Neural cell (in vitro differentiated cells): ENCODE measurements at regions not wholly inside any gene's neighbourhood (a gene's known extent, or its start where the extent isn't known, plus 50 kb on each side); places are given as distances from the start of the nearest gene placed in this dataset.

Source experiments
- EP300 ChIP-seq: fragments of 450-650 bp; conservative IDR thresholded peaks from 2 replicates; pipeline ENCODE4 v1.6.1; 2014; ENCODE audit warnings: antibody characterized with exemption, mild to moderate bottlenecking, moderate library complexity; ENCODE audit not compliant: poor library complexity, severe bottlenecking
- RAD21 ChIP-seq: fragments of 450-650 bp; conservative IDR thresholded peaks from 2 replicates; pipeline ENCODE4 v1.6.1; 2014; ENCODE audit warnings: antibody characterized with exemption, mild to moderate bottlenecking, moderate library complexity
- SMC3 ChIP-seq: fragments of 450-650 bp; conservative IDR thresholded peaks from 2 replicates; pipeline ENCODE4 v1.6.1; 2014; ENCODE audit warnings: antibody characterized with exemption, mild to moderate bottlenecking, moderate library complexity; ENCODE audit not compliant: poor library complexity
- TF ChIP-seq, protein P1 (sequence below): fragments of 450-650 bp; IDR thresholded peaks from 2 replicates; pipeline ENCODE4 v1.5.1; 2014; ENCODE audit warnings: antibody characterized with exemption, mild to moderate bottlenecking, moderate library complexity; ENCODE audit not compliant: poor library complexity, severe bottlenecking
- TF ChIP-seq, protein P2 (sequence below): IDR thresholded peaks from 2 replicates; pipeline ENCODE4 v1.6.1; 2012; ENCODE audit warnings: borderline replicate concordance

DNA sequence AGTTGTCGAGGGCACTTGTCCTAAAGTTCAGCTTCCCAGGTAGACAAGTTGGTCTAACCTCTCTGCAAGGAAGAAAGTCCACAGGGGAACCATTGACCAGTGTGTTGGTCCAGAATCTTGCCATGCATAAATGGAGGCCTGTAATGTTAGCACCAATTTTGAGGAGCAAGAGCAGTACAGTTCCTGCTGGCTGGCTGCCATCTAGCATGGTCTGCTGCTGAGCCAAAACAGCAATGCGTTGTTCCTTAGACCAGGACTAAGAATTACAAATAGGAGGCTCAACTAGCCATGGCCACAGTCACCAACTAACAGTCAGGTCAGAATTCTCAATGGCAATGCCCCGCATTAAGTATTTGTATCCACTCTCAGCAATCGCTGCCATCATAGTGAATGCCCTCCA is 72.8 kb upstream of the WIPF1 start:
- TF ChIP-seq, protein P1, sequence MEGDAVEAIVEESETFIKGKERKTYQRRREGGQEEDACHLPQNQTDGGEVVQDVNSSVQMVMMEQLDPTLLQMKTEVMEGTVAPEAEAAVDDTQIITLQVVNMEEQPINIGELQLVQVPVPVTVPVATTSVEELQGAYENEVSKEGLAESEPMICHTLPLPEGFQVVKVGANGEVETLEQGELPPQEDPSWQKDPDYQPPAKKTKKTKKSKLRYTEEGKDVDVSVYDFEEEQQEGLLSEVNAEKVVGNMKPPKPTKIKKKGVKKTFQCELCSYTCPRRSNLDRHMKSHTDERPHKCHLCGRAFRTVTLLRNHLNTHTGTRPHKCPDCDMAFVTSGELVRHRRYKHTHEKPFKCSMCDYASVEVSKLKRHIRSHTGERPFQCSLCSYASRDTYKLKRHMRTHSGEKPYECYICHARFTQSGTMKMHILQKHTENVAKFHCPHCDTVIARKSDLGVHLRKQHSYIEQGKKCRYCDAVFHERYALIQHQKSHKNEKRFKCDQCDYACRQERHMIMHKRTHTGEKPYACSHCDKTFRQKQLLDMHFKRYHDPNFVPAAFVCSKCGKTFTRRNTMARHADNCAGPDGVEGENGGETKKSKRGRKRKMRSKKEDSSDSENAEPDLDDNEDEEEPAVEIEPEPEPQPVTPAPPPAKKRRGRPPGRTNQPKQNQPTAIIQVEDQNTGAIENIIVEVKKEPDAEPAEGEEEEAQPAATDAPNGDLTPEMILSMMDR: no peak
- TF ChIP-seq RAD21 (no peak), SMC3 (no peak), EP300 (no peak)
- TF ChIP-seq, protein P2, sequence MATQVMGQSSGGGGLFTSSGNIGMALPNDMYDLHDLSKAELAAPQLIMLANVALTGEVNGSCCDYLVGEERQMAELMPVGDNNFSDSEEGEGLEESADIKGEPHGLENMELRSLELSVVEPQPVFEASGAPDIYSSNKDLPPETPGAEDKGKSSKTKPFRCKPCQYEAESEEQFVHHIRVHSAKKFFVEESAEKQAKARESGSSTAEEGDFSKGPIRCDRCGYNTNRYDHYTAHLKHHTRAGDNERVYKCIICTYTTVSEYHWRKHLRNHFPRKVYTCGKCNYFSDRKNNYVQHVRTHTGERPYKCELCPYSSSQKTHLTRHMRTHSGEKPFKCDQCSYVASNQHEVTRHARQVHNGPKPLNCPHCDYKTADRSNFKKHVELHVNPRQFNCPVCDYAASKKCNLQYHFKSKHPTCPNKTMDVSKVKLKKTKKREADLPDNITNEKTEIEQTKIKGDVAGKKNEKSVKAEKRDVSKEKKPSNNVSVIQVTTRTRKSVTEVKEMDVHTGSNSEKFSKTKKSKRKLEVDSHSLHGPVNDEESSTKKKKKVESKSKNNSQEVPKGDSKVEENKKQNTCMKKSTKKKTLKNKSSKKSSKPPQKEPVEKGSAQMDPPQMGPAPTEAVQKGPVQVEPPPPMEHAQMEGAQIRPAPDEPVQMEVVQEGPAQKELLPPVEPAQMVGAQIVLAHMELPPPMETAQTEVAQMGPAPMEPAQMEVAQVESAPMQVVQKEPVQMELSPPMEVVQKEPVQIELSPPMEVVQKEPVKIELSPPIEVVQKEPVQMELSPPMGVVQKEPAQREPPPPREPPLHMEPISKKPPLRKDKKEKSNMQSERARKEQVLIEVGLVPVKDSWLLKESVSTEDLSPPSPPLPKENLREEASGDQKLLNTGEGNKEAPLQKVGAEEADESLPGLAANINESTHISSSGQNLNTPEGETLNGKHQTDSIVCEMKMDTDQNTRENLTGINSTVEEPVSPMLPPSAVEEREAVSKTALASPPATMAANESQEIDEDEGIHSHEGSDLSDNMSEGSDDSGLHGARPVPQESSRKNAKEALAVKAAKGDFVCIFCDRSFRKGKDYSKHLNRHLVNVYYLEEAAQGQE: no peak
